ENCODE measurements at regions not wholly inside any gene's neighbourhood (a gene's known extent, or its start where the extent isn't known, plus 50 kb on each side); places are given as distances from the start of the nearest gene placed in this dataset.
A peak's percentile ranks its signal among the peaks of the same experiment; 100 is the strongest.

- DNase-seq (ENCODE audit: low read depth) = peak; percentile 71
- in situ Hi-C loops (cut with HindIII; ENCODE audit: low pct_unique_long_range_greater_than_20kb, low sequenced_read_pairs) = no loop called here
Measured at GRCh38 chr11:130772266-130773227, 143.7 kb downstream of the SNX19 start.

GRCh38 chr11:130773244-130773820 lies 142.9 kb downstream of the SNX19 start:
- in situ Hi-C loops (cut with HindIII; ENCODE audit: low pct_unique_long_range_greater_than_20kb, low sequenced_read_pairs) = no loop called here
- DNase-seq (ENCODE audit: low read depth) = no peak

- no peak for DNase-seq (ENCODE audit: low read depth)
- in situ Hi-C loops (cut with HindIII; ENCODE audit: low pct_unique_long_range_greater_than_20kb, low sequenced_read_pairs) = no loop called here
Measured at GRCh38 chr11:130774703-130775102, 141.6 kb downstream of the SNX19 start.

GRCh38 chr11:130775306-130776060 lies 140.8 kb downstream of the SNX19 start:
- DNase-seq (ENCODE audit: low read depth) = no peak
- in situ Hi-C loops (cut with HindIII; ENCODE audit: low pct_unique_long_range_greater_than_20kb, low sequenced_read_pairs) = no loop called here

- in situ Hi-C loops (cut with HindIII; ENCODE audit: low pct_unique_long_range_greater_than_20kb, low sequenced_read_pairs) = no loop called here
Measured at GRCh38 chr11:130776061-130776419, 140.2 kb downstream of the SNX19 start.

GRCh38 chr11:130778026-130778425 lies 138.3 kb downstream of the SNX19 start:
- no peak for DNase-seq (ENCODE audit: low read depth)
- in situ Hi-C loops (cut with HindIII; ENCODE audit: low pct_unique_long_range_greater_than_20kb, low sequenced_read_pairs) = no loop called here

More at GRCh38 chr11:130776061-130776419, 140.2 kb downstream of the SNX19 start:
- DNase-seq (ENCODE audit: low read depth) = no peak

- DNase-seq (ENCODE audit: low read depth) = no peak
- in situ Hi-C loops (cut with HindIII; ENCODE audit: low pct_unique_long_range_greater_than_20kb, low sequenced_read_pairs) = no loop called here
Measured at GRCh38 chr11:130778705-130779104, 137.6 kb downstream of the SNX19 start.

- no peak for DNase-seq (ENCODE audit: low read depth)
- in situ Hi-C loops (cut with HindIII; ENCODE audit: low pct_unique_long_range_greater_than_20kb, low sequenced_read_pairs) = no loop called here
Measured at GRCh38 chr11:130779267-130779666, 137.0 kb downstream of the SNX19 start.

GRCh38 chr11:130779943-130780342 lies 136.3 kb downstream of the SNX19 start:
- in situ Hi-C loops (cut with HindIII; ENCODE audit: low pct_unique_long_range_greater_than_20kb, low sequenced_read_pairs) = no loop called here
- no peak for DNase-seq (ENCODE audit: low read depth)

GRCh38 chr11:130780437-130780836 lies 135.8 kb downstream of the SNX19 start:
- DNase-seq (ENCODE audit: low read depth) = no peak
- in situ Hi-C loops (cut with HindIII; ENCODE audit: low pct_unique_long_range_greater_than_20kb, low sequenced_read_pairs) = no loop called here

- no peak for DNase-seq (ENCODE audit: low read depth)
- in situ Hi-C loops (cut with HindIII; ENCODE audit: low pct_unique_long_range_greater_than_20kb, low sequenced_read_pairs) = no loop called here
Measured at GRCh38 chr11:130781931-130782330, 134.3 kb downstream of the SNX19 start.

GRCh38 chr11:130782361-130783222 lies 133.7 kb downstream of the SNX19 start:
- peak; percentile 34 for DNase-seq (ENCODE audit: low read depth)
- in situ Hi-C loops (cut with HindIII; ENCODE audit: low pct_unique_long_range_greater_than_20kb, low sequenced_read_pairs) = no loop called here

GRCh38 chr11:130783323-130783722 lies 133.0 kb downstream of the SNX19 start:
- in situ Hi-C loops (cut with HindIII; ENCODE audit: low pct_unique_long_range_greater_than_20kb, low sequenced_read_pairs) = no loop called here
- no peak for DNase-seq (ENCODE audit: low read depth)

GRCh38 chr11:130785380-130786116 lies 130.7 kb downstream of the SNX19 start:
- DNase-seq (ENCODE audit: low read depth) = no peak
- in situ Hi-C loops (cut with HindIII; ENCODE audit: low pct_unique_long_range_greater_than_20kb, low sequenced_read_pairs) = no loop called here

GRCh38 chr11:130786586-130786985 lies 129.7 kb downstream of the SNX19 start:
- DNase-seq (ENCODE audit: low read depth) = no peak
- in situ Hi-C loops (cut with HindIII; ENCODE audit: low pct_unique_long_range_greater_than_20kb, low sequenced_read_pairs) = no loop called here

- in situ Hi-C loops (cut with HindIII; ENCODE audit: low pct_unique_long_range_greater_than_20kb, low sequenced_read_pairs) = no loop called here
- peak; percentile 75 for DNase-seq (ENCODE audit: low read depth)
Measured at GRCh38 chr11:130787092-130787616, 129.1 kb downstream of the SNX19 start.

- in situ Hi-C loops (cut with HindIII; ENCODE audit: low pct_unique_long_range_greater_than_20kb, low sequenced_read_pairs) = no loop called here
- no peak for DNase-seq (ENCODE audit: low read depth)
Measured at GRCh38 chr11:130787973-130788570, 128.2 kb downstream of the SNX19 start.

All from Caki2 (cell line).